ENCODE measurements at regions not wholly inside any gene's neighbourhood (a gene's known extent, or its start where the extent isn't known, plus 50 kb on each side); places are given as distances from the start of the nearest gene placed in this dataset.

DNA sequence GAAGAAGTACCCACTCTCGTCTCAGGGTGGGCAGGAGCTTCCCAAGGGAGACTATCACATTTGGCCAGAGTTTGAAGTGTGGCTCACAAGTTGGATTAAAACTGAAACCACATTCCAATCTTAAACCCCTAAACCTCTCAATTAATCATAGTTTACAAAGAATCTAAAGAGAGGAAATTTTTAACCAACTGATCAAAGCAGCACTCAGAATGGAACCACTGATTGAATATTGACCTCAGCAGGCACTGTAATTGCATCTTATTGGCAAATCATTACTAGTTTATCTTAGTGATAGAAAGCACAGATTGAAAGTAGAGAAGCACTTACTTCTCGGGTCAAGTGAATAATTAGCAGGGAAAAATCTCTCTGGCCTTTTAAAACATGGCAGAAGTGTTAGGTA, 491.6 kb downstream of the TOX3 start:
- Mint-ChIP-seq H3K27ac (no peak overlapping the region), H3K4me1 (ENCODE audit: low read depth) (no peaks in the 10 kb centered on the region), H3K36me3 (ENCODE audit: low read depth) (no peaks in the 10 kb centered on the region), H3K4me3 (no peak overlapping the region), H3K27me3 (no peaks in the 10 kb centered on the region), H3K9me3 (peaks cover 8% of the 10 kb centered on the region)
- intact Hi-C loops (cut with micrococcal nuclease): no loop called here

DNA sequence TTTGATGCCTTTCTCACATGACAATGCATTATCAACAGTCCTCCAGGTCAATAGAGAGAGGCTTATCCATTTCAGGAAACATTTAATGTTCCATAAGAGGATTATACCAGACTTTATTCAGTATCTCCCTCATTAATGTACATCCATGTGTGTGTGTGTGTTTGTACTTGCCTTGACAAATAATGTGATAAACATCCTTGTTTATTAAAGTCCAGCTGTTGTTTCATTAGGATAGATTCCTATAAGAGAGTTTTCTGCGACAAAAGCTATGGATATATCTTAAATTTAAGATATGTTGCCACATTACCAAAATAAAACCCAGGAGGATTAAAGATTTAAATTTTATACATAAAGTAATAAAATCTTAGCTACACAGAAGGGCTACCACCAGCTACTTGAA, 492.6 kb downstream of the TOX3 start:
- no peak overlapping the region for H3K4me3 Mint-ChIP-seq
- no peak overlapping the region for H3K27ac Mint-ChIP-seq
- intact Hi-C loops (cut with micrococcal nuclease): no loop called here
- H3K27me3 Mint-ChIP-seq: no peaks in the 10 kb centered on the region
- no peaks in the 10 kb centered on the region for H3K4me1 Mint-ChIP-seq (ENCODE audit: low read depth)
- H3K9me3 Mint-ChIP-seq: peaks cover 14% of the 10 kb centered on the region
- no peaks in the 10 kb centered on the region for H3K36me3 Mint-ChIP-seq (ENCODE audit: low read depth)

DNA sequence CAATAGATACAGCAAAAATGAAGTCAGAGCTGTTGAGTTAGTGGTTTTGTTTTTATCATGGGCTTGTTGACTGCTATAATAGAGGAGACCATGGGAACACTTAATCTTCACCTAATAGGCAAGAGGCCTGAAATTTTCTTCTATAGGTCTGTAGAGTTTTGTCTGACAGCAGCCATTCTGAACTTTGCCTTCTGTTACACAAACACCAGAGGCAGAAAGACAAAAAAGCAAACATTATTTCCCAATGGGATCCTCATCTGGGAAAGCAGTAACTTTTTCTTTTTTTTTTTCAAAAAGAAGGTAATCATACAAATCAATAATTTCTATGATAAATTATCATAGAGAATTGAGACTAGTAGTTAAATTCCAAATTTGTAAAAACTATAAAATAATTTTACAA, 494.1 kb downstream of the TOX3 start:
- no peak overlapping the region for H3K4me3 Mint-ChIP-seq
- H3K27me3 Mint-ChIP-seq: no peaks in the 10 kb centered on the region
- H3K27ac Mint-ChIP-seq: no peak overlapping the region
- H3K9me3 Mint-ChIP-seq: peaks cover 14% of the 10 kb centered on the region
- intact Hi-C loops (cut with micrococcal nuclease): no loop called here
- H3K4me1 Mint-ChIP-seq (ENCODE audit: low read depth): no peaks in the 10 kb centered on the region
- H3K36me3 Mint-ChIP-seq (ENCODE audit: low read depth): no peaks in the 10 kb centered on the region

DNA sequence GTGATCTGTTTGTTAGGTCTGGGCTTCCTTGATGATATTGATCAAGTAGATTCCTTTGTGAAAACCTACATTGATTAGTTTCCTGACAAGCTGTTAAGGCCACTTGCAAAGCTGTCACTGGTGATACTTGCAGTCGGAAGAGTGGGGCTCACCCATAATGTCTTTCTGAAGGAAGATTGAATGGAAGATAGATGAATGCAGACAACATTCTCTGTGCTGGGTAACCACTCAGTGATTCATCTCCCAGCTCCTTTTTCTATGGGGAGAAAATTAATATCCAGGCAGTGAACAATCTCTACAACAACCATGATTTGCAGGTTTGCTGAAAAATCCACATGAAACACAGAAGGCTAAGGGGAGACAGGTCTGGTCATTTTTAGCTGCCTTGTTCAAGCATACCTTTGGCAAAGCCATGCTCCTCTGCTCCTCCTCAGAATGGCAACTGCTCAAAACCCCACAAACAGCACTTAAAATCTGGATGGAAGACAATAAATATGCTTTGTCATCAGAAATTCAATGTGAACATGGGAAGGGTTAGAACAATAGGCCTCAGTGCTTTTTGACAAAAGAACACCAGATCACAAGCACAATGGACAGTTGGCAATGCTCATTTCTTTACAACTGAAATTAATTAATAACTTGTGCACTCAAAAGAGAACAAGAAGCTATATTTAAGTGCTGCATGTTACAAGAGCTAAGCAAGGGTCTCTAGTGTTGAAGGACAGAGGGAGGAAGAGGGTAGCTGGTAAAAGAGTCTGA, 495.4 kb downstream of the TOX3 start:
- Mint-ChIP-seq H3K4me1 (ENCODE audit: low read depth) (no peaks in the 10 kb centered on the region), H3K36me3 (ENCODE audit: low read depth) (no peaks in the 10 kb centered on the region), H3K4me3 (no peak overlapping the region), H3K9me3 (peaks cover 24% of the 10 kb centered on the region), H3K27ac (no peak overlapping the region), H3K27me3 (no peaks in the 10 kb centered on the region)
- intact Hi-C loops (cut with micrococcal nuclease): no loop called here

DNA sequence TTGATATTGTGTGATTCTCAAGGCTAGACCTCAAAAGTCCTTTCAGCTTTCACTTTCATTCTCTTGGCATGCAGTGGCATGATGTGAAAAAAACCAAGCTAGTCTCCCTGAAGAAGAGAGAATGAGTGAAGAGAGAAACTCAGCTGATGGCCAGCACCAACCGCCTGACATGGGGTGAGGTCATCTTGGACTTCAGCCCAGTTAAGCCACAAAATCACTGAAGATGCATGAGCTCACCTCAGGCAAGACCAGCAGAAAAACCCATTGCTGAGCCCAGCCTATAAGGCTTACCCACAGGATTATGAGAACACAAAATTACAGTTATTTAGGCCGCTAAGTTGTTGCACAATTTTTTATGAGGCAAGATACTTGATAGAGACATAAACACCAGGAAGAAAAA, 496.5 kb downstream of the TOX3 start:
- no peaks in the 10 kb centered on the region for H3K27me3 Mint-ChIP-seq
- intact Hi-C loops (cut with micrococcal nuclease): no loop called here
- H3K9me3 Mint-ChIP-seq: peaks cover 36% of the 10 kb centered on the region
- no peak overlapping the region for H3K27ac Mint-ChIP-seq
- H3K36me3 Mint-ChIP-seq (ENCODE audit: low read depth): no peaks in the 10 kb centered on the region
- H3K4me1 Mint-ChIP-seq (ENCODE audit: low read depth): no peaks in the 10 kb centered on the region
- no peak overlapping the region for H3K4me3 Mint-ChIP-seq

DNA sequence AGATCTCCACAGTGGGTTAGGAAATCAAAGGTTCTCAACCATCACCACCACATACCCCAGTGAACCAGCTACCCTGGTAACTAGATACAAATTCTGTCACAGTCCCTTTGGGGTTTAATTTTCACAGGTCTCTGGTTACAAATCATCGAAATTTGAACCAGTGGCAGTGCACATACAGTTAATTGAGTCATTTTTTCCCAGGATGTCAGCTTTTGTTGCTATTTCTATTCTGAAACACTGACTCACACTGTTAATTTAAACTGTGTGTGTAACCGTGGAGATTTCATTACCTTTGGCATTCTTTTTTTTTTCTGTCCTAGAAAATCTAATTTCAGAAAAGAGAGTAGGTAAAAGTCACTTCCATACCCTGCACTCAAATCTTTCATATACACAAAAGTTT, 511.5 kb downstream of the TOX3 start:
- Mint-ChIP-seq H3K9me3 (no peaks in the 10 kb centered on the region), H3K4me1 (ENCODE audit: low read depth) (no peaks in the 10 kb centered on the region), H3K27ac (no peak overlapping the region), H3K36me3 (ENCODE audit: low read depth) (no peaks in the 10 kb centered on the region), H3K4me3 (no peak overlapping the region), H3K27me3 (no peaks in the 10 kb centered on the region)
- intact Hi-C loops (cut with micrococcal nuclease): no loop called here

DNA sequence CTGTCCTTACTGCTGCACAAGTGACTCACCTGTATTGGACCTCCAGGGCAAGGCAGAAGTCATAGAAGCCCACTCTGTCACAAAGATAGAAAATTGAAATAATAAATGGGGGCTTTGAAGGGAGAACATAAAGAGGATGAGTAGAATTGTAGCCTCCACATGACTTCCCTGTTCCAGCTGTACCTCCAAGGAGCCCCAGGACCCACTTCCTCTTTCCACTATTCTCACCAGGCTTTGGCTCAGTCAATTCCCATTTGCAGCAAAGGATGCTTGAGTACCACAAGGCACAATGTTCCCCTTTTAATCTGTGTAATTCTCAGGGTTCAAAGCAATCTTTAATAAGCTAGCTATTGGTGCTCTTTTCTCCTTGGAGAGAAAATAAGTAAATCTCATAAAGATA, 512.1 kb downstream of the TOX3 start:
- intact Hi-C loops (cut with micrococcal nuclease): no loop called here
- no peaks in the 10 kb centered on the region for H3K36me3 Mint-ChIP-seq (ENCODE audit: low read depth)
- no peak overlapping the region for H3K4me3 Mint-ChIP-seq
- no peaks in the 10 kb centered on the region for H3K9me3 Mint-ChIP-seq
- no peaks in the 10 kb centered on the region for H3K27me3 Mint-ChIP-seq
- H3K27ac Mint-ChIP-seq: no peak overlapping the region
- H3K4me1 Mint-ChIP-seq (ENCODE audit: low read depth): no peaks in the 10 kb centered on the region

DNA sequence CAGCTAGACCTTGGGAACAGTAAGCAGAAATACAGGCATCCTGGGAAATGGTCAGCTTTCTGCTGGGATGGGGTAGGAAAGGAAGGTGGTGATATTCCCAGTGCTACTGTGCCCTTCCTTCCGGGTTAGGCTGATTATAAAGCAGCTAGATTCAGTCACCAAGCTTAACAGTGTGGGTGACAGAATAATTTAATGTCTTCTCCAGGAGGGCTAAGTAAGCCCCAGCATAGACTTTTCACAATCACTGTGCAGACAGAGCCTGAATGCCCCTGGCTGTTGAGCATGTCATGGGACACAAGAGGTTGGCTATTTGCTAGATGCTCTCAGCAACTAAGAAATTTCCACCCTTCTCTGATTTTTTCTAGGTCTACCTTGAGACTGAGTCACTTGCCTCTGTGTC, 513.0 kb downstream of the TOX3 start:
- Mint-ChIP-seq H3K9me3 (no peaks in the 10 kb centered on the region), H3K27ac (no peak overlapping the region), H3K27me3 (no peaks in the 10 kb centered on the region), H3K36me3 (ENCODE audit: low read depth) (no peaks in the 10 kb centered on the region), H3K4me1 (ENCODE audit: low read depth) (no peaks in the 10 kb centered on the region), H3K4me3 (no peak overlapping the region)
- intact Hi-C loops (cut with micrococcal nuclease): no loop called here

DNA sequence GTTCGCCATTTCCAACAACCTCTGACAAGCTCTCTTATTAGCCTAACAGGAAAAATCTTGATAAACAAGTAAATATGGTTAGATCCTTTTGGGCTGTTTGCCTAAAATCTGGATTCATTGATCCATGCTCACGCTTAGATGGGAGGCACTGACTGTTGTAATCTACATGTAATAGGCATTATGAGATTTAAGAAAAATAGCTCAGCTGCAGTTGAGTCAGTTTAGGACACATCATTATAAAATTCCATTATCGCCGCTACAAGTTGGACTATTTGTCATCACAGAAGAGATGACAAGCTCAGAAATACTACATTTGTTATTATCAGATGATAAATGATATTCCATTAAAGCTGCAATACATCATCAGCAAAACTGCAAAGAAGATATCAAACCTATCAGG, 524.0 kb downstream of the TOX3 start:
- intact Hi-C loops (cut with micrococcal nuclease): no loop called here
- peaks cover under 1% of the 10 kb centered on the region for H3K9me3 Mint-ChIP-seq
- H3K4me3 Mint-ChIP-seq: no peak overlapping the region
- no peaks in the 10 kb centered on the region for H3K27me3 Mint-ChIP-seq
- H3K27ac Mint-ChIP-seq: no peak overlapping the region
- no peaks in the 10 kb centered on the region for H3K36me3 Mint-ChIP-seq (ENCODE audit: low read depth)
- no peaks in the 10 kb centered on the region for H3K4me1 Mint-ChIP-seq (ENCODE audit: low read depth)

DNA sequence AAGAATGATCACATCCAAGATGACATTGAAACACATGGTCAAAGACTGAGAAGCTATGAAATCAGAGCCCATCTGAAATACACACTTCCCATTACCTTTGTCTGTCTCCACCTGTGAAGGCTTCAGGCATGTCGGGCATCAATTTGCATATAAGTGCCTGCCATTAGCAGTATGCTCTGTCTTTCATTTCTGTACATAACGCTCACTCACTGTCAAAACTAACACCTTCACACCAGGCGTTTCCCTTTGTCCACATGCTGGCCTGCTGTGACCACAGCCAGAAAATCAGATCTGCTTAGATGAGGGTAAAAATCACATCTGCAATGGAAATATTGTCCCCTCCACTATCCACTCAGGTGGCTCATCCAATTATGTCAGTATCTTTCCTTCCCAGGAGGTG, 524.8 kb downstream of the TOX3 start:
- Mint-ChIP-seq H3K4me1 (ENCODE audit: low read depth) (no peaks in the 10 kb centered on the region), H3K27me3 (no peaks in the 10 kb centered on the region), H3K36me3 (ENCODE audit: low read depth) (no peaks in the 10 kb centered on the region), H3K27ac (no peak overlapping the region), H3K9me3 (peaks cover 8% of the 10 kb centered on the region), H3K4me3 (no peak overlapping the region)
- intact Hi-C loops (cut with micrococcal nuclease): no loop called here

DNA sequence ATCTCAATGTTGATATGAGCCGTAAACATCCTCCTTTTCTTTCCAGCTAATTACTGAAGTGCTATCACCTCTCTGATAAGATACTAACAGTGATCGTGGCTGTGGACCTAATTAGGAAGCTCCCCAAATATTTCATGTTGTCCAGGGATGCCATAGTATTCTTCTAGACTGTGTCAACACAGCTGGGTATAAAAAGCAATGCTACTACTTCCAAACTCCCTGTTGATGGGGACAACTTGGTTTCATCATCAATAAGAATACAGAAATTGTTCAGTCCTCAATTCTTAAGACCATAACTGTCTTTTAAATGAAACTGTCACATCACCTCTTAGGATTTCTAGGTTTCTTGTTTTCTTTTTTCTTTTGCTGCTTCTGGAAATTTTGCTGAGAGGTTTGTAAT, 530.6 kb downstream of the TOX3 start:
- Mint-ChIP-seq H3K4me1 (ENCODE audit: low read depth) (no peaks in the 10 kb centered on the region), H3K27ac (no peak overlapping the region), H3K27me3 (no peaks in the 10 kb centered on the region), H3K36me3 (ENCODE audit: low read depth) (no peaks in the 10 kb centered on the region), H3K4me3 (no peak overlapping the region), H3K9me3 (peaks cover 48% of the 10 kb centered on the region)
- intact Hi-C loops (cut with micrococcal nuclease): no loop called here

DNA sequence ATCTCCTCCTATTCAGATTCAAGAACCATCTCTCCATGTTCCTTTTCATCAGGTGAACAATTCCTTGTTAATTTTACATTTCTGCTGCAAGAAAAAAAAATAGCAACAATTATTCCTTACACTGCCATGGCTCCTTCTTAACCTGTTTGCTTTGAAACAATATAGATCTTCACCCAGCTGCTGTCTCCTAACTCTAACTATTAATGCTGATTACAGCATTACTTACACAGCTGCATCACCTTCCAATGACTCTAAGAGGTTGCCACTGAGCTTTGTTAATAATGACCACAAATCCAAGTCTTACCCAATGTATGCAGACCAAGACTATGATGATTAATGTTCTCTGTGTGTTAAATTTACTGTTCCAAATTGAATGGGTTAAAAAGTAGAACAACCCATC, 541.4 kb downstream of the TOX3 start:
- Mint-ChIP-seq H3K27ac (no peak overlapping the region), H3K9me3 (no peaks in the 10 kb centered on the region), H3K36me3 (ENCODE audit: low read depth) (no peaks in the 10 kb centered on the region), H3K27me3 (no peaks in the 10 kb centered on the region), H3K4me1 (ENCODE audit: low read depth) (no peaks in the 10 kb centered on the region), H3K4me3 (no peak overlapping the region)
- intact Hi-C loops (cut with micrococcal nuclease): no loop called here

DNA sequence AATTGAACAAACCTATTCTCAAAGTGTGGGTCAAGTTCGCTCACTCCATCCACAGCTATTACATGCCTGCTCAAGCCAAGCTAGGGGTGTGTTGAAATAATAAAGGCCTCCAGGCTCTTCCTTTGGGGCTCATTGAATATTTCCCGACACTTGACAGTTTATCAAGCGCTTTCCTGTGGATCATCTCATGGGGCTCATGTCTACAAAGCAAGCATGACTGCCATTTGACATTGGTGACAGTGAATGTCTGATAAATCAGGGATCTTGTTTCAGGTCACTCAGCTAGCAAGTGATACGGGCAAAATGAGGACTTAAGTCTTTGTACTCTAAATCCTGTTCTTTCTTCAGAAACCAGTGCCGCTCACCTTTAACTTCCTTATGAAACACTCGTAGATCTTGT, 542.6 kb downstream of the TOX3 start:
- Mint-ChIP-seq H3K36me3 (ENCODE audit: low read depth) (no peaks in the 10 kb centered on the region), H3K9me3 (no peaks in the 10 kb centered on the region), H3K4me3 (no peak overlapping the region), H3K4me1 (ENCODE audit: low read depth) (no peaks in the 10 kb centered on the region), H3K27me3 (no peaks in the 10 kb centered on the region), H3K27ac (no peak overlapping the region)
- intact Hi-C loops (cut with micrococcal nuclease): no loop called here

DNA sequence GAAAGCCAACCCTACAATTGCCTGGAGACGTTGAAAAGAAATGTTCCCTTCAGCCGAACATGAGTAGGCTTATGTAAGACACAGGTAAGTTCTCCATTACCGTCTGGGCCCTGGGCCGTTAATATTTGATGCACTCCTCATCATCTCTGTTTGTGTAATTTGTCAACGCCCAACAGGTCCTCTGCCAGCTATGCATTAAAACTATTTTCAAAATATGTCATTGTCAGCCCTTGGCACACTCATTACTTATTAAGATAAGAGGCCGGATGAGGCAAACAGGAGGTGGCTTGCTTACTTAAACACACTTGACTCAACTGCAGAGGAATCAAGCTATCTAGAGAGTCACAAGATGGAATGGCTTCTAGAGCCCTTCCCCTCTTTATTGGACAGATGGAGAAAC, 544.9 kb downstream of the TOX3 start:
- H3K4me3 Mint-ChIP-seq: no peak overlapping the region
- no peaks in the 10 kb centered on the region for H3K4me1 Mint-ChIP-seq (ENCODE audit: low read depth)
- H3K36me3 Mint-ChIP-seq (ENCODE audit: low read depth): no peaks in the 10 kb centered on the region
- intact Hi-C loops (cut with micrococcal nuclease): no loop called here
- no peak overlapping the region for H3K27ac Mint-ChIP-seq
- H3K27me3 Mint-ChIP-seq: no peaks in the 10 kb centered on the region
- H3K9me3 Mint-ChIP-seq: no peaks in the 10 kb centered on the region

DNA sequence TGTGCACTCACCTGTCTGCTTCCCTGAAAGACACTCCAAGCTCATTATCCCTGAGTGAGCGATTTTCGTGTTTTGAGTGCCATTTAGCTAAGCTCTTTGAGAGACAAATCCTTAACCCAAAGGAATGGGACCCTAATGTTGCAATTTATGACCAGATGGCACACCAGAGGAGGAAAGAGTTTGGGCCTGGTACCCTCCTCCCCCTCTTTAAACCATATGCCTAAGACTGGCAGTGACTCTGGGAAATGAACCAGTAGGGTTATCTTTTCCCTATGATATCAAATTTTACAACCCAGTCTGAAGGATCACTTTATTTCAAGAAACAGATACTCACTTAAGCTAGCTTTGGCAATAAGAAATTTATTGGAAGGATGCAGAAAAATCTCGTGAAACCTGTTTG, 550.4 kb downstream of the TOX3 start:
- H3K27me3 Mint-ChIP-seq: no peaks in the 10 kb centered on the region
- no peak overlapping the region for H3K27ac Mint-ChIP-seq
- no peaks in the 10 kb centered on the region for H3K36me3 Mint-ChIP-seq (ENCODE audit: low read depth)
- H3K4me1 Mint-ChIP-seq (ENCODE audit: low read depth): no peaks in the 10 kb centered on the region
- no peaks in the 10 kb centered on the region for H3K9me3 Mint-ChIP-seq
- no peak overlapping the region for H3K4me3 Mint-ChIP-seq
- intact Hi-C loops (cut with micrococcal nuclease): no loop called here
